Adipocyte (in vitro differentiated cells): ENCODE measurements at regions not wholly inside any gene's neighbourhood (a gene's known extent, or its start where the extent isn't known, plus 50 kb on each side); places are given as distances from the start of the nearest gene placed in this dataset.
"Not testable (repeated sequence)": the region's sequence is repeated elsewhere in the genome, so short reads cannot be mapped to it uniquely, and the experiment has no call there.

Experiments used
- DNase-seq: peaks from one replicate; pipeline ENCODE4 v3.0.0-alpha.2; 2015; ENCODE audit warnings: low read depth
- H3K27me3 ChIP-seq: replicated peaks from 2 replicates; pipeline ENCODE4 v1.7.0; 2013; ENCODE audit warnings: mild to moderate bottlenecking, low read length, moderate library complexity; ENCODE audit not compliant: control insufficient read depth, insufficient read depth
- H3K36me3 ChIP-seq: 2 replicates; pipeline ENCODE4 v1.7.0; 2013; ENCODE audit warnings: low read length, mild to moderate bottlenecking, moderate library complexity; ENCODE audit not compliant: control insufficient read depth, insufficient read depth, severe bottlenecking
- H3K4me1 ChIP-seq: 2 replicates; pipeline ENCODE4 v1.7.0; 2013; ENCODE audit warnings: mild to moderate bottlenecking, low read length, moderate library complexity; ENCODE audit not compliant: control insufficient read depth, insufficient read depth
- H3K4me3 ChIP-seq: 2 replicates; pipeline ENCODE4 v1.7.0; 2013; ENCODE audit warnings: mild to moderate bottlenecking, low read length, moderate library complexity
- H3K9ac ChIP-seq: 2 replicates; pipeline ENCODE4 v1.7.0; 2013; ENCODE audit warnings: mild to moderate bottlenecking, low read length, moderate library complexity
- H3K9me3 ChIP-seq: 2 replicates; pipeline ENCODE4 v1.7.0; 2013; ENCODE audit warnings: mild to moderate bottlenecking, low read length, moderate library complexity; ENCODE audit not compliant: control insufficient read depth

DNA sequence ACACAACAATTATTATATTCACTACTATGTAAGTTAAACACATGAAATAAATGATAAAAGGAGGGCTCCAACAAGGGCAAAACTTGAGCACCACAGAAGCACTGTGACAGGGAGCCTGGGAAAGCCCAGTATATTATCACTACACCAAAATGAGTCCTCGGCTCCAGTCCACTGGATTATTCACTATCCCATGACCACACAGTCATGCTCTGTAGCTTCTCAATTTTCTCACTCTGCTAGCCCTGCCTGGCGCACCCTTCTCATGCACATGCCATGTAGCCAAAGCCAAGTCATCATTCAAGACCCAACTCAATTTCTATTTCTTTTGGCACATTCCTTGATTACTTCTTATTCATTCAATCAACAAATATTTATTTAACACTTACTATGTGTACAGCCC lies 2378.5 kb downstream of the EPHA3 start:
- DNase-seq, H3K27me3 ChIP-seq, H3K4me1 ChIP-seq, H3K9ac ChIP-seq, H3K36me3 ChIP-seq, H3K4me3 ChIP-seq, H3K9me3 ChIP-seq: not testable (repeated sequence)

DNA sequence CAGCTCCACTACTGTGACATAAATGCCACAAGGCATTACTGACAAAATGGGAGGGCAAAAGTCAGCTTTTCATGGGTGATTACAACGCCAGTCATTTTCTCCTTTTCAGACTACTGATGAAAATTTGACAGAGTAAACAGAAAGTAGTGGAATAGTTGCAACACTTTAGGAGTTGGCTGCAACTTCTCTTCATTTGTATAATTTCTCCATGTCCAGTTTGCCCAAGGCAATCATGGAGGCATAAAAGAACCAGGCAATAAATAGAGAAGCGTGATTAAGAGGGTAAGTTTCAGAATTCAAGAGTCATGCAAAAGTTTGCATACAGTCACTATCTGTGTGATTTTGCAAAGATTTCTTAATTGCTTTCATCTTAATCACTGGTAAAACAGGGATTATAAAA lies 2390.3 kb downstream of the EPHA3 start:
- not testable (repeated sequence) for H3K9ac ChIP-seq, H3K4me1 ChIP-seq, H3K36me3 ChIP-seq, H3K9me3 ChIP-seq, H3K27me3 ChIP-seq, H3K4me3 ChIP-seq, DNase-seq

DNA sequence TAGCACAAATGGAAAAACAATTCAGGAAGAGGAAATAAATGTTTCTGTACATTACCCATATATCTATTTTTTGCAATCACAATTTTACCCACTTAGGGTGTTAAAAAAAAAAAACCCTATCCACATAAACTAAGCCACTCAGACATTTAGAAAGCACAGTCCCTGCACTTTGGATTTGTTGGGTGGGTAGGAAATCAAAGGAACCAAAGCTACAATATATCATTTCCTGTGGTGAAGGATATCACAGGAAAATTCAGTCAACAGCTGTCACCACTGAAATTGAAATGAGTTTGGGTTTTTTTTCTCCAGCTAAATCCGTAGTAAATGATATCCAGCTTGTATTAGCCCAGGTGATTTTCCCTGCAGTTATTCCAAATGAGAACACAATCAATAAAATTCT lies 2392.4 kb downstream of the EPHA3 start:
- DNase-seq, H3K27me3 ChIP-seq, H3K9ac ChIP-seq, H3K4me3 ChIP-seq, H3K9me3 ChIP-seq, H3K36me3 ChIP-seq, H3K4me1 ChIP-seq: not testable (repeated sequence)

DNA sequence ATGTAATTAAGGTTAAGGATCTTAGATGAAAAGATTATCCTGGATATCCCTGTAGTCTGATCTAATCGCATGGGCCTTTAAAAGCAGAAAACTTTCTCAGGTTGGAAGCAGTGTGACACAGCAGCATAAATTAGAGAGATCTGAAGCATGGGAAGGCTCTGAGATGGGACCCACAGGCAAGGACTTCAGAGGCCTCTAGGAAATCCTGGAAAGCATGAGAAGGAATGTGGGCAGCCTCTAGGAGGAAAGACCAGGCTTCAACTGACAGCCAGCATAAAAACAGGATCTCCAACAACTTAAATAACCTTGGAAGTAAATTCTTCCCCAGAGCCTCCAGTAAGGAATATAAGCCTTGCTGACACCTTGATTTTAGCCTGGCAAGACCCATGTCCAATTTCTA lies 2397.5 kb downstream of the EPHA3 start:
- H3K9ac ChIP-seq, DNase-seq, H3K4me3 ChIP-seq, H3K4me1 ChIP-seq, H3K9me3 ChIP-seq, H3K27me3 ChIP-seq, H3K36me3 ChIP-seq: not testable (repeated sequence)
